ENCODE measurements at regions not wholly inside any gene's neighbourhood (a gene's known extent, or its start where the extent isn't known, plus 50 kb on each side); places are given as distances from the start of the nearest gene placed in this dataset.

DNA sequence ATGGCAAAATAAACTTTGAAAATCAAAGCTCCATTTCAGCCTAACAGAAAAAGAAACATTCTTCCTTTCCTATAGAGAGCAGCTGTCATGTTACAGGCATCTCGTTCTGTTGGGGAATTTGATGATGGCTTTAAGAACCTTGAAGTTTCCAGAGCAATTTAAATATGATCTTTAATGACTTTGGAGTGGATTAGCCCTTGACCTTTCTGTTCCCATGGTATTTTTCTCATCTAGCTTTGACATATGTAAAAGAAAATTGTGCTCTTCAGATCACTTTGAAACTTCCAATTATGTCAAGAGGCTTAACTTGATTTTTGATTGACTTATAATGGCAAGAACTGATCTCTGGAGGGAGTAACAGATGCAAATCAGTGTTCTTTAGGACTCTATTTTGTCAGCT lies 157.6 kb upstream of the SEMA3E start:
- TF ChIP-seq EZH2phosphoT487 (IDR thresholded peaks at IDR 0.05; ENCODE audit: unreplicated experiment) (no peak), EZH2 (IDR thresholded peaks at IDR 0.05; ENCODE audit: low read depth, unreplicated experiment) (no peak), POLR2AphosphoS5 (IDR thresholded peaks at IDR 0.05; ENCODE audit: low read depth) (no peak), ZNF331 (CRISPR knock-in tag; IDR thresholded peaks at IDR 0.05; ENCODE audit: low read depth) (no peak), CREB1 (CRISPR knock-in tag; IDR thresholded peaks at IDR 0.05; ENCODE audit: low read depth) (no peak), JUNB (IDR thresholded peaks at IDR 0.05; ENCODE audit: unreplicated experiment) (no peak)
- TF ChIP-seq, protein P1, sequence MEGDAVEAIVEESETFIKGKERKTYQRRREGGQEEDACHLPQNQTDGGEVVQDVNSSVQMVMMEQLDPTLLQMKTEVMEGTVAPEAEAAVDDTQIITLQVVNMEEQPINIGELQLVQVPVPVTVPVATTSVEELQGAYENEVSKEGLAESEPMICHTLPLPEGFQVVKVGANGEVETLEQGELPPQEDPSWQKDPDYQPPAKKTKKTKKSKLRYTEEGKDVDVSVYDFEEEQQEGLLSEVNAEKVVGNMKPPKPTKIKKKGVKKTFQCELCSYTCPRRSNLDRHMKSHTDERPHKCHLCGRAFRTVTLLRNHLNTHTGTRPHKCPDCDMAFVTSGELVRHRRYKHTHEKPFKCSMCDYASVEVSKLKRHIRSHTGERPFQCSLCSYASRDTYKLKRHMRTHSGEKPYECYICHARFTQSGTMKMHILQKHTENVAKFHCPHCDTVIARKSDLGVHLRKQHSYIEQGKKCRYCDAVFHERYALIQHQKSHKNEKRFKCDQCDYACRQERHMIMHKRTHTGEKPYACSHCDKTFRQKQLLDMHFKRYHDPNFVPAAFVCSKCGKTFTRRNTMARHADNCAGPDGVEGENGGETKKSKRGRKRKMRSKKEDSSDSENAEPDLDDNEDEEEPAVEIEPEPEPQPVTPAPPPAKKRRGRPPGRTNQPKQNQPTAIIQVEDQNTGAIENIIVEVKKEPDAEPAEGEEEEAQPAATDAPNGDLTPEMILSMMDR (conservative IDR thresholded peaks at IDR 0.05; ENCODE audit: low read depth in 2 of 2): no peak
- TF ChIP-seq, protein P2, sequence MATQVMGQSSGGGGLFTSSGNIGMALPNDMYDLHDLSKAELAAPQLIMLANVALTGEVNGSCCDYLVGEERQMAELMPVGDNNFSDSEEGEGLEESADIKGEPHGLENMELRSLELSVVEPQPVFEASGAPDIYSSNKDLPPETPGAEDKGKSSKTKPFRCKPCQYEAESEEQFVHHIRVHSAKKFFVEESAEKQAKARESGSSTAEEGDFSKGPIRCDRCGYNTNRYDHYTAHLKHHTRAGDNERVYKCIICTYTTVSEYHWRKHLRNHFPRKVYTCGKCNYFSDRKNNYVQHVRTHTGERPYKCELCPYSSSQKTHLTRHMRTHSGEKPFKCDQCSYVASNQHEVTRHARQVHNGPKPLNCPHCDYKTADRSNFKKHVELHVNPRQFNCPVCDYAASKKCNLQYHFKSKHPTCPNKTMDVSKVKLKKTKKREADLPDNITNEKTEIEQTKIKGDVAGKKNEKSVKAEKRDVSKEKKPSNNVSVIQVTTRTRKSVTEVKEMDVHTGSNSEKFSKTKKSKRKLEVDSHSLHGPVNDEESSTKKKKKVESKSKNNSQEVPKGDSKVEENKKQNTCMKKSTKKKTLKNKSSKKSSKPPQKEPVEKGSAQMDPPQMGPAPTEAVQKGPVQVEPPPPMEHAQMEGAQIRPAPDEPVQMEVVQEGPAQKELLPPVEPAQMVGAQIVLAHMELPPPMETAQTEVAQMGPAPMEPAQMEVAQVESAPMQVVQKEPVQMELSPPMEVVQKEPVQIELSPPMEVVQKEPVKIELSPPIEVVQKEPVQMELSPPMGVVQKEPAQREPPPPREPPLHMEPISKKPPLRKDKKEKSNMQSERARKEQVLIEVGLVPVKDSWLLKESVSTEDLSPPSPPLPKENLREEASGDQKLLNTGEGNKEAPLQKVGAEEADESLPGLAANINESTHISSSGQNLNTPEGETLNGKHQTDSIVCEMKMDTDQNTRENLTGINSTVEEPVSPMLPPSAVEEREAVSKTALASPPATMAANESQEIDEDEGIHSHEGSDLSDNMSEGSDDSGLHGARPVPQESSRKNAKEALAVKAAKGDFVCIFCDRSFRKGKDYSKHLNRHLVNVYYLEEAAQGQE (IDR thresholded peaks at IDR 0.05; ENCODE audit: unreplicated experiment): no peak

All from GM23338 (cell line).